ENCODE measurements at regions not wholly inside any gene's neighbourhood (a gene's known extent, or its start where the extent isn't known, plus 50 kb on each side); places are given as distances from the start of the nearest gene placed in this dataset.

DNA sequence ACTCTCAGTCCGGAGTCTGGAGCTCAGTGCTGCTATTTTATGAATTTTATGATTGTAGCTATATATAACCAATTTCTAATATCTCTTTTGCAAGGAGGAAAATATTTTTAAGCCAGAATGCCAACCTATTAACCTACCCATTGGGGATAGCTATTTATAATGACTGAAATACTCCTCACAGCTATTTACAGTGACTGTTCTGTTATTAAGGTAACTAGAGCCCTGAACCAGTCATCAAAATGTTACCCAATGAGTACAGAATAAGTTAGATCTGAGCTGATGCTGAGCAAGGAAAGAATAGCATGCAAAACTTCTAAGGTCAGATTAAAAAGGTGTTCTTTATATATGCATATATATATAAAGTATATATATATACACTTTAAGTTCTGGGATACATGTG, 79.6 kb upstream of the PPP2R3A start:
- H3K4me3 ChIP-seq: no peak overlapping the region
- no peaks in the 10 kb centered on the region for H3K9me3 ChIP-seq
- no peak for DNase-seq (ENCODE audit: low spot score in 2 of 2)
- H3K27ac ChIP-seq: no peak overlapping the region
- no peak for TF ChIP-seq EP300 (IDR thresholded peaks at IDR 0.05)
- no peak for TF ChIP-seq POLR2AphosphoS5 (IDR thresholded peaks at IDR 0.05)
- TF ChIP-seq POLR2A (IDR thresholded peaks at IDR 0.05): no peak
- TF ChIP-seq, protein P1, sequence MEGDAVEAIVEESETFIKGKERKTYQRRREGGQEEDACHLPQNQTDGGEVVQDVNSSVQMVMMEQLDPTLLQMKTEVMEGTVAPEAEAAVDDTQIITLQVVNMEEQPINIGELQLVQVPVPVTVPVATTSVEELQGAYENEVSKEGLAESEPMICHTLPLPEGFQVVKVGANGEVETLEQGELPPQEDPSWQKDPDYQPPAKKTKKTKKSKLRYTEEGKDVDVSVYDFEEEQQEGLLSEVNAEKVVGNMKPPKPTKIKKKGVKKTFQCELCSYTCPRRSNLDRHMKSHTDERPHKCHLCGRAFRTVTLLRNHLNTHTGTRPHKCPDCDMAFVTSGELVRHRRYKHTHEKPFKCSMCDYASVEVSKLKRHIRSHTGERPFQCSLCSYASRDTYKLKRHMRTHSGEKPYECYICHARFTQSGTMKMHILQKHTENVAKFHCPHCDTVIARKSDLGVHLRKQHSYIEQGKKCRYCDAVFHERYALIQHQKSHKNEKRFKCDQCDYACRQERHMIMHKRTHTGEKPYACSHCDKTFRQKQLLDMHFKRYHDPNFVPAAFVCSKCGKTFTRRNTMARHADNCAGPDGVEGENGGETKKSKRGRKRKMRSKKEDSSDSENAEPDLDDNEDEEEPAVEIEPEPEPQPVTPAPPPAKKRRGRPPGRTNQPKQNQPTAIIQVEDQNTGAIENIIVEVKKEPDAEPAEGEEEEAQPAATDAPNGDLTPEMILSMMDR (IDR thresholded peaks at IDR 0.05): no peak
- H3K4me1 ChIP-seq: no peaks in the 10 kb centered on the region
- no peaks in the 10 kb centered on the region for H3K36me3 ChIP-seq
- WGBS: 100% methylated on average over 1 of the region's 1 CpG
- H3K27me3 ChIP-seq: no peaks in the 10 kb centered on the region

DNA sequence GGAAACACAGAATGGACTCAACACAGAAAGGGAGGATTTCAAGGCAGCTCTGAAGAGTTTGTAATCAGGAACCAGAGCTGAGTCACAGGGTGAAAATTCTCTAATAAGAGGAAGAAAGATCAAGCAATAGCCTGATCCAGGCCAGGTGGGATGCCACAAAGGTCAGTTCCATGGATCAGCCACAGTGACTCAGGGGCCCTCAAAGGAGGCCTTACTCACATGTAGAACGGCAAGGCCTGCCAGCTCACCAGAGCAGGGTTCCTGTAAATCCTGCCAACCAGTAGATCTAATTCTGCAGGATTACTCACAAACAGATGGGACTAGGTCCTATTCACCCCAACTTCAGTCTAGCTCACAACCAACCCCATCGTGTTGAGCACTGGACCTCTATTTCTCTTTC, 78.3 kb upstream of the PPP2R3A start:
- no peak for DNase-seq (ENCODE audit: low spot score in 2 of 2)

DNA sequence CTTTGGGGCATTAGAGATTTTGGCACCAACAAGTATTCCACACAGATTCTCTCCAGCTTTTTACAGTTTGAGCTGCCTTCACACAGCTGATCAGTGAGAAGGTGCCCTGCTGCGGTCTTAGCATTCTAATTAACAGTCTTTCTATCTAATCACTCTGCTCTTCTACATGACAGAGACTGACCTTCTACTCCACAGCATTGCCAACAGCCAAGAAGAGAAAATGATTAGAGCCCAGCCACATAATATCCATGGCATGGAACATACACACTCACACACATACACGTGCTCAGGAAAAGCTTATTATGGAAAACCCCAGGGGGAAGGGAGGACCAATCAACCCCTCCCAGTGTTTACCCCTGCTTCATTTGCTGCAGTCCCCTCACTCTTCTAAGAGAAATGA, 76.1 kb upstream of the PPP2R3A start:
- DNase-seq (ENCODE audit: low spot score in 2 of 2): no peak
- WGBS: 25% methylated on average over 2 of the region's 2 CpGs
- TF ChIP-seq, protein P1 (IDR thresholded peaks at IDR 0.05): no peak
- TF ChIP-seq POLR2AphosphoS5 (IDR thresholded peaks at IDR 0.05): no peak
- no peak for TF ChIP-seq EP300 (IDR thresholded peaks at IDR 0.05)
- no peak for TF ChIP-seq POLR2A (IDR thresholded peaks at IDR 0.05)

More for the DNA sequence above, 78.3 kb upstream of the PPP2R3A start:
- H3K27me3 ChIP-seq: no peaks in the 10 kb centered on the region
- no peak overlapping the region for H3K27ac ChIP-seq
- H3K4me1 ChIP-seq: no peaks in the 10 kb centered on the region
- H3K4me3 ChIP-seq: no peak overlapping the region
- H3K9me3 ChIP-seq: no peaks in the 10 kb centered on the region
- H3K36me3 ChIP-seq: no peaks in the 10 kb centered on the region
- 62% methylated on average over 2 of the region's 2 CpGs for WGBS
- TF ChIP-seq, protein P1 (IDR thresholded peaks at IDR 0.05): no peak
- TF ChIP-seq POLR2A (IDR thresholded peaks at IDR 0.05): no peak
- no peak for TF ChIP-seq EP300 (IDR thresholded peaks at IDR 0.05)
- TF ChIP-seq POLR2AphosphoS5 (IDR thresholded peaks at IDR 0.05): no peak

DNA sequence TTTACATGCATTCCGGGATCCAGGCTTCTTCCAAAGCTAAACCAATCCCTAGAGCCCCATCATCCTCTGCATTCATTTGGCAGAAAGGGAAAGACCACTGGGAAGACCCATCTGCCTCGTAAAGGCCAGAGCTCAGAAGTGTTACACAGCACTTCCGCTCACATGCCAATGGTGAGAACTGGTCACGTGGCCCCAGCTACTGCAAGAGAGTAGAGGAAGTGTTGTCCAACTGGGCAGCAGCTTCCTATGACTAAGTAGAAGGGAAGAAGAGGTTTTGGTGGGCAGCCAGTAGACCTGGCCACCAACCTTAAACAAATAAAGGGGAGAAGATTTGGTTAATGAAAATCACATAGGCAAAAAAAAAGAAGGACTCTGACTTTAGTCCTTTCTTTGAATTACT, 74.4 kb upstream of the PPP2R3A start:
- Histone ChIP-seq H3K27me3 (no peaks in the 10 kb centered on the region), H3K36me3 (no peaks in the 10 kb centered on the region), H3K27ac (no peak overlapping the region), H3K4me3 (no peak overlapping the region), H3K9me3 (no peaks in the 10 kb centered on the region), H3K4me1 (no peaks in the 10 kb centered on the region)
- 74% methylated on average over 4 of the region's 4 CpGs for WGBS
- DNase-seq (ENCODE audit: low spot score in 2 of 2): no peak
- no peak for TF ChIP-seq EP300 (IDR thresholded peaks at IDR 0.05)
- TF ChIP-seq, protein P1 (IDR thresholded peaks at IDR 0.05): no peak
- no peak for TF ChIP-seq POLR2AphosphoS5 (IDR thresholded peaks at IDR 0.05)
- no peak for TF ChIP-seq POLR2A (IDR thresholded peaks at IDR 0.05)

More for the DNA sequence above, 76.1 kb upstream of the PPP2R3A start:
- Histone ChIP-seq H3K9me3 (no peaks in the 10 kb centered on the region), H3K27me3 (no peaks in the 10 kb centered on the region), H3K27ac (no peak overlapping the region), H3K4me3 (no peak overlapping the region), H3K36me3 (no peaks in the 10 kb centered on the region), H3K4me1 (no peaks in the 10 kb centered on the region)

DNA sequence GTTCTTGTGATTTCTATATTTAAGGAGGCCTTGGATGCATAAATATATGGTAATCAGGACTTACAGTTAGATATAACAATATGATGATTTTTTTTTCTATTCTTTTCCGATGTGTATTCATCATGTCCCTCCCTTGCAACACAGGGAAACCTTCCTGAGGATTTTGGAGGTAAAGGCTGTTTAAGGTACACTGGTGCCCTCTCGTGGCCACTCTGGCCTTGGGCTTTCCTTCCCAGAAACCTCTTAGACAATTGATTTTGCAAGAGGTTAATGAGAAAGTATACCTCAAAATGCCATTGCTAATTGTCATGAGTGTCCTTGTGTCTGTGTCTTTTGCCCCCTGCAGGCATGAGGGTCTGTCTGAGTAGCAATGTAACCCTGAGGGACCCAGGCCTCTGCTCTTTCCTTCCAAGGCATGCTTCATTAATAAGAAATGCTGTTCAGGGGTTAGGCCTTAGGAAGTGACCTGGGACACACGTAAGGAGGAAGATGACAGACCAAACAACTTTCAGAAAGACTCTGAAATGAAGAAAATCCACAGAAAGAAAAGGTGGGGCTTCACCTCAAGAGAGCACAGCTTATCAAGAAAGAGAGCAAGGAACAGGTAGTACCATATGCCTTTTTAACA, 70.3 kb upstream of the PPP2R3A start:
- H3K4me3 ChIP-seq: no peak overlapping the region
- TF ChIP-seq, protein P1 (IDR thresholded peaks at IDR 0.05): peak; percentile 60 to 75
- TF ChIP-seq POLR2A (IDR thresholded peaks at IDR 0.05) (no peak), POLR2AphosphoS5 (IDR thresholded peaks at IDR 0.05) (no peak), EP300 (IDR thresholded peaks at IDR 0.05) (no peak)
- H3K27ac ChIP-seq: no peak overlapping the region
- no peaks in the 10 kb centered on the region for H3K4me1 ChIP-seq
- DNase-seq (ENCODE audit: low spot score in 2 of 2): no peak
- H3K27me3 ChIP-seq: no peaks in the 10 kb centered on the region
- WGBS: 19% methylated on average over 3 of the region's 3 CpGs
- no peaks in the 10 kb centered on the region for H3K9me3 ChIP-seq
- H3K36me3 ChIP-seq: no peaks in the 10 kb centered on the region
